OCI-LY3 (cell line): ENCODE measurements at regions not wholly inside any gene's neighbourhood (a gene's known extent, or its start where the extent isn't known, plus 50 kb on each side); places are given as distances from the start of the nearest gene placed in this dataset.

Source experiments
- H2AFZ ChIP-seq: fragments of 200-600, 300-600 bp; shearing (Covaris generic); 2 replicates; pipeline ENCODE4 v1.6.0; 2014; ENCODE audit warnings: antibody characterized with exemption, low read depth, low read length
- H3K27ac ChIP-seq: fragments of 200-600, 300-600 bp; sonication (generic); 2 replicates; pipeline ENCODE4 v1.5.1; 2014; ENCODE audit warnings: mild to moderate bottlenecking, low read length, moderate library complexity, mixed read lengths
- H3K27me3 ChIP-seq: fragments of 200-600, 300-600 bp; sonication (generic); 2 replicates; pipeline ENCODE4 v1.6.1; 2014; ENCODE audit warnings: low read depth, low read length, mixed read lengths
- H3K36me3 ChIP-seq: fragments of 200-600, 300-600 bp; sonication (generic); replicated peaks from 2 replicates; pipeline ENCODE3; 2014; ENCODE audit warnings: low read depth, low read length, mixed read lengths
- H3K4me1 ChIP-seq: fragments of 300-600, 200-600 bp; sonication (generic); 2 replicates; pipeline ENCODE4 v1.6.1; 2014; ENCODE audit warnings: low read length, mixed read lengths
- H3K4me2 ChIP-seq: fragments of 200-600, 300-600 bp; sonication (generic); 2 replicates; pipeline ENCODE4 v1.6.1; 2014; ENCODE audit warnings: low read length, mixed read lengths
- H3K4me3 ChIP-seq: fragments of 300-600, 200-600 bp; sonication (generic); 2 replicates; pipeline ENCODE4 v1.5.1; 2014; ENCODE audit warnings: antibody characterized with exemption, mild to moderate bottlenecking, low read length, moderate library complexity
- H3K79me2 ChIP-seq: fragments of 300-600, 200-600 bp; shearing (Covaris generic); 2 replicates; pipeline ENCODE4 v1.6.1; 2014; ENCODE audit warnings: mild to moderate bottlenecking, low read length, mixed read lengths
- H3K9ac ChIP-seq: fragments of 300-600, 200-600 bp; shearing (Covaris generic); 2 replicates; pipeline ENCODE4 v1.6.0; 2014; ENCODE audit warnings: mild to moderate bottlenecking, low read length, moderate library complexity
- H3K9me3 ChIP-seq: fragments of 200-600, 300-600 bp; shearing (Covaris generic); 2 replicates; pipeline ENCODE4 v1.6.1; 2014; ENCODE audit warnings: low read length, mixed read lengths; ENCODE audit not compliant: insufficient read depth
- H4K20me1 ChIP-seq: fragments of 200-600, 300-600 bp; sonication (generic); 2 replicates; pipeline ENCODE4 v1.6.1; 2016; ENCODE audit warnings: low read length, mixed read lengths; ENCODE audit not compliant: insufficient read depth
- EZH2phosphoT487 ChIP-seq: fragments of 200-600 bp; shearing (Covaris generic); IDR thresholded peaks from 2 replicates; pipeline ENCODE4 v1.6.1; 2018; ENCODE audit warnings: antibody characterized with exemption, mixed run types, low read depth
- TF ChIP-seq, protein P1 (sequence below): fragments of 200-600, 300-600 bp; sonication (generic); IDR thresholded peaks from 2 replicates; pipeline ENCODE4 v1.5.1; 2014; ENCODE audit warnings: antibody characterized with exemption, low read length, low read depth

DNA sequence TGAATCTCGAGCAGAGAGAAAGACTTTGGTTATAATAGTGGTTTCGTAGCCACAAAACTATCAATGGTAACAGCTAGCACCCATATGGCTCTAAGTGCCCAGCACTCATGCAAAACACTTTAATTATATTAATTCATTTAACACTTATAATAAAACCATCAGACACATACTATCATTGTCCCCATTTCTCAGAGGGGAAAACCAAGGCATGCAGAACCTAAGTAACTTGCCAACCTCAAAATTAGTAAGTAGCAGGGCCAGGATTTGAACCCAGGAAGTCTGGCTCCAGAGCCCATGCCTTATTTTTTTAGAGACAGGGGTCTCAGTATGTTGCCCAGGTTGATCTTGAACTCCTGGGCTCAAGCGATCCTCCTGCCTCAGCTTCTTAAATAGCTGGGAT is 145.6 kb upstream of the HS3ST2 start:
- no peaks in the 10 kb centered on the region for H3K79me2 ChIP-seq
- no peaks in the 10 kb centered on the region for H3K36me3 ChIP-seq
- no peak overlapping the region for H3K9ac ChIP-seq
- no peak overlapping the region for H2AFZ ChIP-seq
- no peak overlapping the region for H3K27ac ChIP-seq
- H4K20me1 ChIP-seq = no peaks in the 10 kb centered on the region
- H3K27me3 ChIP-seq = peaks cover 27% of the 10 kb centered on the region
- no peak overlapping the region for H3K4me3 ChIP-seq
- no peak overlapping the region for H3K4me2 ChIP-seq
- TF ChIP-seq EZH2phosphoT487 = no peak
- TF ChIP-seq, protein P1, sequence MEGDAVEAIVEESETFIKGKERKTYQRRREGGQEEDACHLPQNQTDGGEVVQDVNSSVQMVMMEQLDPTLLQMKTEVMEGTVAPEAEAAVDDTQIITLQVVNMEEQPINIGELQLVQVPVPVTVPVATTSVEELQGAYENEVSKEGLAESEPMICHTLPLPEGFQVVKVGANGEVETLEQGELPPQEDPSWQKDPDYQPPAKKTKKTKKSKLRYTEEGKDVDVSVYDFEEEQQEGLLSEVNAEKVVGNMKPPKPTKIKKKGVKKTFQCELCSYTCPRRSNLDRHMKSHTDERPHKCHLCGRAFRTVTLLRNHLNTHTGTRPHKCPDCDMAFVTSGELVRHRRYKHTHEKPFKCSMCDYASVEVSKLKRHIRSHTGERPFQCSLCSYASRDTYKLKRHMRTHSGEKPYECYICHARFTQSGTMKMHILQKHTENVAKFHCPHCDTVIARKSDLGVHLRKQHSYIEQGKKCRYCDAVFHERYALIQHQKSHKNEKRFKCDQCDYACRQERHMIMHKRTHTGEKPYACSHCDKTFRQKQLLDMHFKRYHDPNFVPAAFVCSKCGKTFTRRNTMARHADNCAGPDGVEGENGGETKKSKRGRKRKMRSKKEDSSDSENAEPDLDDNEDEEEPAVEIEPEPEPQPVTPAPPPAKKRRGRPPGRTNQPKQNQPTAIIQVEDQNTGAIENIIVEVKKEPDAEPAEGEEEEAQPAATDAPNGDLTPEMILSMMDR = no peak
- H3K9me3 ChIP-seq = no peaks in the 10 kb centered on the region
- H3K4me1 ChIP-seq = peaks cover 15% of the 10 kb centered on the region

DNA sequence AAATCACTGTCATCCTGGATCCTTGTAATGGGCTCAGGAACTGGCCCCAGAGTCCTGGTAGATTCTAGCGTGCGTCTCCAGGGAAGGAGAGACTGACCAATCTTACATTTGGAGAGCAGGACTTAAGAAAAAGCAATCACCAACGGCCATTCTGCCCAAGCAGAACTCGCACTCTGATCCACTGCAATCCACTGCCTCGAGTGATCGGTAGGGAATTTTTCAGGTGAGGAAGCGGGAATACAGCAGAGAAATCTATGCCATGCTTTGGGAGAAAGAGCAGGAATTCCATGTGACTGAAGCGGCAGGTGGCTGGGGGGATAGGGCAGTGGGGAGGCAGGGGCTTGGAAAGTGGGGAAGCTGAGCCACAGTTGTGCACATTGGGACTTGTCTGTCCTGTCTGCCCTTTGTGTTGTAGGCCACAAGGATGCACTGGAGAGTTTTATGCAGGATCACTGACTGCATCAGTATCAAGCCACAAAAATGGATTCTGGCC is 143.9 kb upstream of the HS3ST2 start:
- Histone ChIP-seq H3K27me3 (peaks cover 30% of the 10 kb centered on the region), H2AFZ (peak overlapping the region; percentile 87), H3K27ac (no peak overlapping the region), H3K79me2 (no peaks in the 10 kb centered on the region), H3K9ac (no peak overlapping the region), H3K4me2 (peak overlapping the region; percentile 48), H3K36me3 (no peaks in the 10 kb centered on the region), H3K4me1 (0 out of 2 replicates have a peak, but pooled peaks cover 7% of the 10 kb centered on the region), H3K9me3 (no peaks in the 10 kb centered on the region), H4K20me1 (no peaks in the 10 kb centered on the region), H3K4me3 (peak overlapping the region; percentile 50)
- TF ChIP-seq, protein P1 = no peak
- no peak for TF ChIP-seq EZH2phosphoT487

DNA sequence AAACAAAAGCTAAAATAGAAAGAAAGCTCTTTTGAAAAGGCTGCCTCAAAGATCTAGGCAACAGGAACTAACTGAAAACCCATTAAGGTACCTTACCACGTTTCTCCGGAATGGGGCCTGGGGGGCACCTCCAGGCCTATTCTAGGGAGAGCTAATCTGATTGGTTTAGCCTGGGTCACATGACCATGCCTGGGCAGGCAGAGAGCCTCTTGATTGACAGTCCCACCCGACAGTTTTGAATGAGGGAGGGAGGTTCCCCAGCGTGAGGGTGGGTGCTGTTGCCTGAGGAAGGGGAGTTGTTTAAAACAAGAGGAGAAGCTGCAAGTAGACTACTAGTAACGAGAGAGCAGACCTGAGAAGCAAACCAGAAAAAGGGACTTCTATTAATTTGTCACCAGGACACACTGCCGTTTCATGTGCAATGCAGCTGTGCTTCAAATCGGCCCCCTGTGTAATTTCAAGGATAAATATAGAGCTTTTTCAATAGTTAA is 143.4 kb upstream of the HS3ST2 start:
- TF ChIP-seq, protein P1 = no peak
- TF ChIP-seq EZH2phosphoT487 = no peak
- no peaks in the 10 kb centered on the region for H4K20me1 ChIP-seq
- peak overlapping the region; percentile 48 for H3K4me2 ChIP-seq
- H3K27me3 ChIP-seq = peaks cover 29% of the 10 kb centered on the region
- no peaks in the 10 kb centered on the region for H3K79me2 ChIP-seq
- H3K4me3 ChIP-seq = peak overlapping the region; percentile 50
- no peaks in the 10 kb centered on the region for H3K36me3 ChIP-seq
- H3K9me3 ChIP-seq = no peaks in the 10 kb centered on the region
- no peak overlapping the region for H3K9ac ChIP-seq
- peak overlapping the region; percentile 87 for H2AFZ ChIP-seq
- 0 out of 2 replicates have a peak, but pooled peaks cover 7% of the 10 kb centered on the region for H3K4me1 ChIP-seq
- no peak overlapping the region for H3K27ac ChIP-seq

DNA sequence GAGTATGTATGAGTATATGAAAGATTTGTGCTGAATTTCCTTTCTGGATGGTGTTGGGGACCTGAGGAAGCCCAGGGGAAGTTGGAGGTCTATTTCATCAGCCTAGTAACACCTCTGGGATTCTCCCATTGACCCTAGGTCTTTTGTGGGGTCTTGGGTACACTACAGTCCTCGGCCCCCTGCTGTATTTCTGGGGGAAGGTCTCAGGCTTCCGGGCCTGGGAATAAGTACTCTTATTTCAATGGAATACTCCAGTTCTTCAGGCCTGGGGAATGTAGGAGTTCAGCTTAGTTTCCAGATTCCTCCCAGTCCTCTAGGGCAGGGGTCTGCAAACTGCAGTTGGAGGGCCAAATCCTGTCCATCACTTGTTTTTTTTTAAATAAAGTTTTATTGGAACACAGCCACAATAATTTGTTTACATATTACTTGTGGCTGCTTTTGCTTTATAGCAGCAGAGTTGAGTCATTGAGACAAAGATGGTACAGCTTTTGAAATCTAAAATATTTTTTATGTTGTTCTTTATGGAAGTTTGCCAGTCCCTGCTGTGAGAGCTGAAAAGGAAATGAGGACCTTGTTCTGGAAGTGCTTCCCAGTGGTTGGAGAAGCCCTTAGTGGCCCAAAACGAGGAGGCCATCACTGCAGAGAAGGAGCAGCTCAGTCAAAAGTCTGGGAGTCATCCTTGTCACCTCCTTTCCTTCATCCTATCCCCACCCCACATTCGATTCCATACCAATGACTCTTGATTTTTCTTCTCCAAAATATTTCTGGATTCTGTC is 142.5 kb upstream of the HS3ST2 start:
- Histone ChIP-seq H3K4me1 (0 out of 2 replicates have a peak, but pooled peaks cover 7% of the 10 kb centered on the region), H2AFZ (no peak overlapping the region), H3K4me2 (no peak overlapping the region), H3K9ac (no peak overlapping the region), H3K79me2 (no peaks in the 10 kb centered on the region), H3K27me3 (peaks cover 38% of the 10 kb centered on the region), H3K9me3 (no peaks in the 10 kb centered on the region), H3K36me3 (no peaks in the 10 kb centered on the region), H4K20me1 (no peaks in the 10 kb centered on the region), H3K27ac (no peak overlapping the region), H3K4me3 (no peak overlapping the region)
- TF ChIP-seq EZH2phosphoT487 = no peak
- TF ChIP-seq, protein P1 = no peak
